Superior temporal gyrus (tissue), 1 donor: ENCODE measurements at regions not wholly inside any gene's neighbourhood (a gene's known extent, or its start where the extent isn't known, plus 50 kb on each side); places are given as distances from the start of the nearest gene placed in this dataset.
"Not testable (repeated sequence)": the region's sequence is repeated elsewhere in the genome, so short reads cannot be mapped to it uniquely, and the experiment has no call there.

Experiments
- DNase-seq: peaks from one replicate; pipeline ENCODE4 v3.0.0-alpha.2; 2016; ENCODE audit errors: extremely low spot score

GRCh38 chr2:125224188-125224587 lies 1199.1 kb downstream of the CNTNAP5 start:
- DNase-seq = no peak

- no peak for DNase-seq
Measured at GRCh38 chr2:125224830-125225229, 1199.7 kb downstream of the CNTNAP5 start.

DNA sequence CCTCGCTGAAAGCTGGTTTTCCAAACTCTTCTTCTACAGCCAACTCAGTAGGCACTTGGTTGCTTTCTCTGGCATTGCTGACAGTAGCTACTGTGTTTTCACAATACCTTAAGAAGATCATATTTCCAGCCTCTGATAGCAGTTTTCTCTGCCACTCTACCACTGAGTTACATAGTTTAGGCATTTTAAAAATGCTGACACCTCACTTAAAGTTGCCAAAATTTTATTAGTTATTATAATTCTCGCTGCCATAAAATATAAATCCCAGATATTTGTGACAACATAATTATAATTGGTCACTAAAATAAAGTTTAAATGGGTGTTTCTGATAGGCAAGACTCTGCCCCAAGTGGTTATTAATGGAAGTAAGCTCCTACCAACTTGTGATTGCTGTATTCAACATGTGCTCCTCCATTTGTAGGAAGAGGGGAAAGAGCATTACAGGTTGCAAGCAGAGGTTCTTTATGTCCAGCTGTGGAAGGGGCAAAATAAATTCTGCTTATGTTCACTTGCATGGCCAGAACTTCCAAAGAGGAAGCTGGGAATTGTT lies 1202.8 kb downstream of the CNTNAP5 start:
- no peak for DNase-seq

GRCh38 chr2:125240870-125241269 lies 1215.8 kb downstream of the CNTNAP5 start:
- DNase-seq = no peak

GRCh38 chr2:125243074-125243473 lies 1218.0 kb downstream of the CNTNAP5 start:
- DNase-seq = no peak

DNA sequence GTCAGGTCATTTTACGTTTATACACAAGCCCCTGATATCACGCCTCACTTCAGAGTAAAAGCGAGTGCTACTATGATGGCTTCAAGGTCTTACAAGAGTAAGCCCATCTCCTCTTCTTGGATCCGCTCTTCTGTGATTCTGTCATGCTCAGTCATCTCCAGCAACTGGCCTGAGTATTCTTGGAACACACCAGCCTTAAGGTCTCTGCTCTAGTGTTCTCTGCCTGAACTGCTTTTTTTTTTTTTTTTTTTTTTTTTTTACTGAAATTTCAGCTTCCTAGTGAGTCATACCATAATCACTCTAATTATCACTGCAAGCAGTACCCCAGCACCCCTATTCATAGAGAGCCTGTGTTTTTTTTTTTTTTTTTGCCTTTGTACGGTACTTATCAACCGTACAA lies 1228.9 kb downstream of the CNTNAP5 start:
- no peak for DNase-seq

DNA sequence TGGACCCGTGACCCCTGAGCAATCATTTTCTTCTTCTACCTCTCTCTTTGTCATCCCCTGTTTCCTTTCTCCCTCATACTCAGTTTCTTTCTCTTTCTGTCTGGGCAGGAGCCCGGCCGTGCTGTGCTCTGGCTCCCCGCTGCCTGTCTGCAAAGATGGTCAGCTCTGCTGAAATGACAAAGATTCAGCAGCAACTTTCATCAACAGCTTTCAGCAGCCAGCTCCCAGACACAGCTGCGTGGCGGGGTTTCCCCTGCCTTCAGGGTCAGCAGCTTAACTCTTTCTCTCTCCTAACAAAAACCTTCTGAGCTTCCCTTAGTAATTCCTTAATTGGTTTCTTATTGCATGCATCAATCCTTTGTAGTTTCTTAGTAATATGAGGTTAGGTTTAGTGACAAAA lies 1234.4 kb downstream of the CNTNAP5 start:
- DNase-seq = no peak

DNA sequence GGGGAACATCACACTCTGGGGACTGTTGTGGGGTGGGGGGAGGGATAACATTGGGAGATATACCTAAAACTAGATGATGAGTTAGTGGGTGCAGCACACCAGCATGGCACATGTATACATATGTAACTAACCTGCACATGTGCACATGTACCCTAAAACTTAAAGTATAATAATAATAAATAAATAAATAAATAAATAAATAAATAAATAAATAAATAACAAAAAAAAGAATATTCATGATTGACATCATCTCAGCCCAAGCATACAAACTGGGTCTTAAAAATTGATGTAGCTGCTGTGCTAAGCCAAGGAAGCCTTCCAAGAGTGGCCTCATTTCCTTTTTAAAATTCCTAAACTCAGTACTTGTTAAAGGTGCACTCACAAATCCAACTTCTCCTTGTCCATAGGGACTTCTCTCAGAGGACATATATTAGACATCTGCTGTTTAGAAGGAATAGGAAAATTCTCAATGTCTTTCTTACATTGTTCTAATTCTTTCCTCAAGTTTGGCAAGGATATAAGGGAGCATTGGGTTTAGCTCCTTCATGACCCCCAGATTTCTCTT lies 1235.4 kb downstream of the CNTNAP5 start:
- not testable (repeated sequence) for DNase-seq

GRCh38 chr2:125264453-125264852 lies 1239.4 kb downstream of the CNTNAP5 start:
- no peak for DNase-seq

- DNase-seq = no peak
Measured at GRCh38 chr2:125267683-125268082, 1242.6 kb downstream of the CNTNAP5 start.

DNA sequence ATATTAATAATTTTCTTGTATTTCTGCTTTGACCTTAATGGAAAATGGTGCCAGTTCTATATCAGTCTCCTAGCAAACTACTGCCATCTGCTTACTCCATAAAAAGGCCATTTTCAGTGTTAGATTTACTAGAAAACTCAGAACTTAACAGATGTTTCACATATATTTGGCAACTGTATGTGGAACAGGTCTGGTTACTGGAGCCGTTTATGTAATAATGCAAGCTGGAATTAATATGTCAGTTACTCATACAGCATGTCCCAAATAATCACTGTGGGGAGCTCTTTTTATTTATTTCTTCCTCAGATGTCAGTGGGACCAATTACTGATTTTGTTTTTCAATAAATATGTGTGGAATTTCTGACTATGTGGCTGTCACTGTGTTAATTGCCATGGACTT lies 1247.6 kb downstream of the CNTNAP5 start:
- peak; percentile 34 for DNase-seq

DNA sequence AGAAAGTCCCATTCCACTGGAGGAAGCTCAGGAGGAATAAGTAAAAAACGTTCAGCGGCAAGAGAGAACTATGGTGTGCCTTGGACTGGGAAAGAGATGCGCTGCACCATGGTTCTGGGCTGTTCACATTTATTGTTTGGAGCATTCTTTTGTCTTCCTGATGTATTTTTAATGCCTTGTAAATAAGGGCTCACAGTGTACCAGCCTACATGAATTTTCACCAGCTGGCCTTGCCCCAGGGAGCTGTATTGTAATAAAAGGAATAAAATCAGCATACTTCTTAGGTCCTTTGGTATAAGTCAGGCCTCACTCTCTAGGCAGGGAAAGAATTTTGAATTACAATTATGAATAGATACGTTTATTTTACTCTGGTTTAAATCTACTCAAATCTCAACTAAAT lies 1249.6 kb downstream of the CNTNAP5 start:
- no peak for DNase-seq

GRCh38 chr2:125280265-125280664 lies 1255.2 kb downstream of the CNTNAP5 start:
- DNase-seq = no peak

DNA sequence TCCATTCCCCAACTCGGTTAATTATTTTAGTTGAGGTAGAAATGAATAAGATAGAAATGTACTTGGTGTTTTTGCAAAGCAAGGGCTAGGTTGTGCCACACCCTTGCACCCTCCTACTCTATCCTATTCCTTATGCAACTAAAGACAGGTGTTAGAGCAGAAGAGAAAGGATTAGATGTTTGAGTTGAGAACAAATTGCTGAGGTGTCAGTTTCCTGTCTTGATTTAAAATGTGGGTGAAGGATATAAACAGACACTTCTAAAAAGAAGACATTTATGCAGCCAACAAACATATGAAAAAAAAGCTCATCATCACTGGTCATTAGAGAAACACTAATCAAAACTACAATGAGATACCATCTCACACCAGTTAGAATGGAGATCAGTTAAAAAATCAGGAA lies 1256.2 kb downstream of the CNTNAP5 start:
- DNase-seq = no peak

- DNase-seq = no peak
Measured at GRCh38 chr2:125296742-125297141, 1271.7 kb downstream of the CNTNAP5 start.

DNA sequence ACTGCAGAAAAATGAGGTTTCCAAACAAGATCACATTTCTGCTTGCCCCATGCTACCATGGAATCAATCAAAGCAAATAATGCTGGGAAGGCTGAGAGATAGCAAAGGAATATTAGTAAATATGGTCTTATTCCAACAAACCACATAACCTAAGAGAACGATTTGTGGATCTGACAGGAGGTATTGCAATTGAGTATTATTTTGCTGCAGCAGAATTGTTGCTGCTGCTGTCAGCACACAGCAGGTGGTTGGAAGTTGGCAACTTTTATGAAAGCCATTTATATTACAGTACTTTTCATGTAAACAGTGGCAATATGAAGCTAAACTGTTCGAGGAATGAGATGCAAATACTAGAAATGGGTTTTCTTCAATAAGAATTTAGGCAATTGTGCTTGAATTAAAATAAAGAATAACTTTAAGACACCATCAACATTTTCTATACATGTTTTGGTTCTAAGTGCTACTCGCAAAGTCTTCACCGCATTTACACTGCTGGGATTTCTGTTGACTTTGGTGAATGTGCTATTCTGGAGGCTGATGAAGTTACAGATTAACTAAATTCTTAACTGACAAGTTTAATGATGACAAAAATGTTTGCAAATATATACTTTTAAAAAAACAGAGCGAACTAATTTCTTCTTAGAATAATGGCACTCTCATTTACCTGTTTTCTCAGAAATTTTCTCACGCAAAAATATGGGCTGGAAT lies 1285.7 kb downstream of the CNTNAP5 start:
- no peak for DNase-seq

DNA sequence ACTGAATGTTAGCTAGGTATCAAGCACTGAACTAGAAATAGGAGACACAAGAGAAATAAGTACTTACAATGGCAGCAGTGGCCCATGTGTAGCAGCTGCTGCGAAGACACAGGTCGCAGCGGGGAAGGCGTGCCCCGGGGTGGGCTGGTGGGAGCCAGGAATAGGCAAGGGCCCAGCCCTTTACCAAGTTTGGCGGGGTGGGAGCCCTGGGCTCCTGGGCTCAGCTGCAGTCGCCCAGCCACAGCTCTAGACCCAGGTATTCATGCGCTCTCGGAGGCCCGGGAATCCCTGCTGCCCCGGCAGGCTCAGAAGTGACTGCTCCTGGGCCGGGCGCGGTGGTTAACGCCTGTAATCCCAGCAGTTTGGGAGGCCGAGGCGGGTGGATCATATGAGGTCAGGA lies 1287.3 kb downstream of the CNTNAP5 start:
- no peak for DNase-seq

DNA sequence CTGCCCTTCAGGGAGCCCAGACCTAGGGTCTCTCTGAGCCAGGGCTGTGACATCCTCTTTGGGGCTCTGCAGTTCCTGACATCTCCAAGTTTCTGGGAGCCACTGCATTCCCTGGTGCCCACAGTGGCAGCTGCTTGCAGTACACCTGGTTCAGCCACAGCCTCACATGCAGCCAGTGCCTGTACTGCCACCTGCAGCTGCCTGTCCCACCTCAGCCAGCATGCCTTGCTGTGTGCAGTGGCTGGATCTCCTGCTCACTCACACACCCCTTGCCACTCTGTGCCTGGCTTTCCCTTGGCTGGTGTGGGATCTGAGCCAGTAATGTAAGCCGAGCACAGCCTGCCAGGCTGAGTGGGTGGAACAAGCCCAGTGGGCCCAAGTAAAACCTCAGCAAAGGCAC lies 1288.7 kb downstream of the CNTNAP5 start:
- DNase-seq = no peak

DNA sequence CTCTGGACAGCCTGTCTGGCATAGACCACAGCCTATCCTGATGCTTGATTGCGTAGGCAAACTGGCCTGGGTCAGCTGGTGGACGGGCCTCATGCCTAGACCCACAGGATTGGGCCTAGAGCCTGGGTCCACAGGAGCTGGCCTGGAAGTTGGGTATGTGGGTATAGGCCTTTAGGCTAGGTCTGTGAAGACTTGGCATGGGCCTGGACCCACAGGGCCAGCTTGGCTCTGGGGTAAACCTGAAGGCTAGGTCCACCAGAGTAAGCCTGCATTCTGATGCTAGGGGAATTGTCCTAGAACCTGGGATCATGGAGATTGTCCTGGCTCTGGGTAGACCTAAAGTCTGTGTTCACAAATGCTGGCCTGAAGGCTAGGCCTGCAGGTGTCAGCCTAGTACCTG lies 1293.7 kb downstream of the CNTNAP5 start:
- DNase-seq = no peak

GRCh38 chr2:125324273-125324672 lies 1299.2 kb downstream of the CNTNAP5 start:
- no peak for DNase-seq

DNA sequence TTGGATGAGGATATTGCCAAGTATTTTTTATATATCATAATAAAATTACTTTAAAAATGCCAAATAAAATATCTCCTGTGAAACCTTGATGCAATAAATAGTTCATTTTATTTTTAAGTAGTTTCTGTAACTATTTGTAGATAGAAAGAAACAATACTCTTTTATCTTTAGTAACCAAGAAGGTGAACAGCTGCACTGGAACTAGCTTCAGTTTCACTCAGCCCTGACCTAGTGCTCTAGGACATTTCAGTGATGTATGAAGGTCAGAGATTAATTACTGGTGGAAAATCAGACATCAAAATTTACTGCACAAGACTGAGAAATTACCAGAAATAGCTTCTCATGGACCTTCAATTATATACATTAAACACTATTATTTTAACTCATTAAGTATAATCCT lies 1305.0 kb downstream of the CNTNAP5 start:
- DNase-seq = no peak

GRCh38 chr2:125341353-125341752 lies 1314.6 kb upstream of the GYPC start:
- no peak for DNase-seq

DNA sequence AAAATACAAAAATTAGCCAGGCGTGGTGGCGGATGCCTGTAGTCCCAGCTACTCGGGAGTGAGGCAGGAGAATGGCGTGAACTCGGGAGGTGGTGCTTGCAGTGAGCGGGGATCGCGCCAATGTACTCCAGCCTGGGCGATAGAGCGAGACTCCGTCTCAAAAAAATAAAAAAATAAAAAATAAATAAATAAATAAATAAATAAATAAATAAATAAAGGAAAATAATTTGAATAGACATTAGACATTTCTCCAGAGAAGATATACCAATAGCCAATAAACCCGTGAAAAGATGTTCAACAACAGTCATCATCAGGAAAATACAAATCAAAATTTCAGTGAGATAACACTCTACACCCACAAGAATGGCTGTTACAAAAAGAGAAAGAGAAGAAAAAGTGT lies 1302.4 kb upstream of the GYPC start:
- DNase-seq = not testable (repeated sequence)
